GM19324 (cell line): ENCODE measurements at regions not wholly inside any gene's neighbourhood (a gene's known extent, or its start where the extent isn't known, plus 50 kb on each side); places are given as distances from the start of the nearest gene placed in this dataset.

ENCODE experiments used
- ATAC-seq: cut with Tn5 transposase; IDR thresholded peaks from one replicate; pipeline ENCODE4 v1.9.1; 2021; ENCODE audit warnings: mild to moderate bottlenecking, moderate library complexity; ENCODE audit not compliant: unreplicated experiment, low FRiP score

- no peak for ATAC-seq
These were observed 53.3 kb upstream of the BMP2K start for GRCh38 chr4:78722878-78723277.
